ENCODE measurements at regions not wholly inside any gene's neighbourhood (a gene's known extent, or its start where the extent isn't known, plus 50 kb on each side); places are given as distances from the start of the nearest gene placed in this dataset.

- H3K4me1 Mint-ChIP-seq = no peaks in the 10 kb centered on the region
- H3K36me3 Mint-ChIP-seq = no peaks in the 10 kb centered on the region
- no peak for DNase-seq (ENCODE audit: low spot score in 2 of 2)
- no peaks in the 10 kb centered on the region for H3K9me3 Mint-ChIP-seq
- no peak overlapping the region for H3K27ac Mint-ChIP-seq
- no peak for ATAC-seq
- H3K4me3 Mint-ChIP-seq = no peak overlapping the region
These were observed 223.1 kb upstream of the TSHZ3 start for GRCh38 chr19:31572102-31572975.

DNA sequence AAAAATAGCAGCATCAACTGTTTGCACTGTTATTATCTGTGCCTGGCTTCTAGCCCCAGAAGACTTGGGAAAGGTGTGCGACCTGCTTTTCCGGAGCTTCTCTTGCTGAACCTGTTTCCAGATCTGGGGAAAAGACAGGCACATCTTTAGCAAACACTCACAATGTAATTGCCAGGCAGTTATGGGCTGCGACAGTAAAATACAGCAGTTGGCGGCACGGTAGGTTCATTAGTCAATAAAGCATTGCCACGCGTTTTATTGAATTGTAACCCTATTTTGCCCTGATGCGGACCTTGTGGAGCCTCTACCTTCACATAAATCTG lies 223.7 kb upstream of the TSHZ3 start:
- no peak overlapping the region for H3K4me3 Mint-ChIP-seq
- ATAC-seq (no peak), DNase-seq (ENCODE audit: low spot score in 2 of 2) (no peak)
- no peaks in the 10 kb centered on the region for H3K36me3 Mint-ChIP-seq
- no peak overlapping the region for H3K27ac Mint-ChIP-seq
- no peaks in the 10 kb centered on the region for H3K4me1 Mint-ChIP-seq
- H3K9me3 Mint-ChIP-seq = no peaks in the 10 kb centered on the region

DNA sequence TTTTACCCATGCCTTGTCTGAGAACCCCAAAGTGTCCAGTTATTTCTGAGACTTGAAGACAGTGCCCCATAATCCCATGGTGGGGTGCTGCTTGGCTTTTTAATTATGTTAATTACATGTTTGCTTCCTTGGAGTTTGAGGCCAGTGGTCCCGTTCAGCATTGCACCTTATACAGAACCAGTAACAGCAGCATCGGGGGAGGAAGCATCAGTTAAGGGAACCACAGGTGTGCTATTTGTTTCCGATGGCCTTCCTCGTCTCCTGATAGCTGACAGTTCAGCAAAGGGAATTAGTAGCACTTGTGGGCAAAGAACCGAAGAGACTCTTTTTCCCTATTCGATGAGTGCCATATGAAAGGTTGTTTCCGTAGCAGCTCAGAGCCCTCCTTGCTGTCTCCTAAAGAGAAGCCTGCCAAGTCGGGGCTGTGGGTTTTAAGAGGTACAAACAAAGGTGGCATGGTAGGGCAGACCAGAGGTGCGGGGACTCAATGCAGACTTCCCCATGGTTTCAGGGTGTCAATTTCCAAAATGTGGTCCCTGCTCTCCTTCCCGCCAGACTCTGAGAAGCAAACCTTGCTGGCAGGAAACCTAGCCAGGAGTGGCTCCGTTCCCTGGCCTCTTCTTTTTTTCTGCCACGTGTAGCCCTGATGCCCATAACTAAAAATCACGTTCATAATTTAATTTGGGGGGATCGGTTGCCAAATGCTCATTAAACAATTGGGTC lies 225.2 kb upstream of the TSHZ3 start:
- no peaks in the 10 kb centered on the region for H3K36me3 Mint-ChIP-seq
- DNase-seq (ENCODE audit: low spot score in 2 of 2) (no peak), ATAC-seq (no peak)
- no peaks in the 10 kb centered on the region for H3K9me3 Mint-ChIP-seq
- no peak overlapping the region for H3K27ac Mint-ChIP-seq
- H3K4me1 Mint-ChIP-seq = no peaks in the 10 kb centered on the region
- no peak overlapping the region for H3K4me3 Mint-ChIP-seq

DNA sequence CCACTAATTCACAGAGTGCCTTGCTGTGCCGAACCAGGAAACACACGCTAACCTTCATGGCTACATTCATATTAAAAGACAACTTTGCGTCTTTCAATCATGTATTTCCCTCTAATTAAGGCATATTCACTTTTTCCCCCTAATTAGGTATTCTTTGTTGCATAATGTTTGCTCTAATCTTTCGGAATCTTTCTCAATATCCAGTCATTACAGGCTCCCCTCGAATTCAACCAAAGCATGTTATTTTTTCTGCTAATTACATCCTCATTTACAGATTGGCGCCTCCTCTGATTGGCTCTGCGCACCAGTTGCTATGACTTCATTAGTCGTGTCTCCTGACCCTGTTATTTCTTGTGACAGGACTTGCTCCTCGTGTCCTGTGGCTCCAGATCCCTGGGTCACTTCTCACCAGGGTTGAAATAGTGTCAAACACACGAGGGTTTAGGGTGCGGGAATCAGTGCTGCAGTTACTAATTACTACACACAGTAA lies 226.7 kb upstream of the TSHZ3 start:
- no peaks in the 10 kb centered on the region for H3K36me3 Mint-ChIP-seq
- DNase-seq (ENCODE audit: low spot score in 2 of 2) = no peak
- no peaks in the 10 kb centered on the region for H3K4me1 Mint-ChIP-seq
- no peak overlapping the region for H3K27ac Mint-ChIP-seq
- no peaks in the 10 kb centered on the region for H3K9me3 Mint-ChIP-seq
- H3K4me3 Mint-ChIP-seq = no peak overlapping the region
- ATAC-seq = no peak

DNA sequence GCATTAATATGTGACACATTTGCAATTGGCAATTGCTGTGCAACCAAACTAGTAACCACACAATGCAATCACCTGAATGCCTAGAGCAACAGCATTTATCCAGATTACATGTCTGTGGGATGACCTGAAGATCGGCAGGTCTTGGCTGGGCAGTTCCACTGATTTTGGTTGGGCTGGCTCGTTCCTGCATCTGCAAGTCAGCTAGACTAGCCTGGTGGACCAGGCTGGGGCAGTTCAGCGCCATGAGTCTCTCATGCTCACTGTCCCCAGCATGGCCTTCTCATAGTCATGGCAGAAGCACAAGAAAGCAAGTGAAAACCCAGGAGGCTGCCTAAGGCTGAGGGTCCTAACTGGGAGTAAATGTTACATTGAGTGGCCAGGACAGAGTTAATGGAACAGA lies 229.1 kb upstream of the TSHZ3 start:
- Mint-ChIP-seq H3K9me3 (no peaks in the 10 kb centered on the region), H3K27ac (no peak overlapping the region), H3K36me3 (no peaks in the 10 kb centered on the region), H3K4me3 (no peak overlapping the region), H3K4me1 (no peaks in the 10 kb centered on the region)
- no peak for ATAC-seq
- no peak for DNase-seq (ENCODE audit: low spot score in 2 of 2)

DNA sequence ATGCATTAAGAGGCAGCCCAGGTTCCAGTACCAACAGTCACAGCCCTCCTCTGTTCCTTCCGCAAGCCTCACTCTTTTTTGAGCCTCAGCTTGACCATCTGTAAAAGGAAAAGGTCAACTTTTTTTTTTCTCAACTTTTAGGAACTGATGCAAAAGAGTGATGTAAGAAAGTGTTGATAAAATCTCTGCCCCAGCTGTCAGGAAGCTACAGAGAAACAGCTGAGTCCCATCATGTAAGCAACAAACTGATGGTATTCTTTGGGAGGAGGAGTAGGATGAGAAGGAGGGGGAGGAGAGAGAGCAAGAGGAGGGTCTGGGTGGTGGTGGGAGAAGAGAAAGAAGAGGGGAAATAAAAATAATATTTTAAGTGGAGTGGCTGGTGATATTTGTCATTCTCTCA lies 233.9 kb upstream of the TSHZ3 start:
- Mint-ChIP-seq H3K36me3 (no peaks in the 10 kb centered on the region), H3K4me1 (no peaks in the 10 kb centered on the region), H3K4me3 (no peak overlapping the region), H3K9me3 (no peaks in the 10 kb centered on the region), H3K27ac (no peak overlapping the region)
- ATAC-seq (no peak), DNase-seq (ENCODE audit: low spot score in 2 of 2) (no peak)

GRCh38 chr19:31586282-31586681 lies 237.0 kb upstream of the TSHZ3 start:
- DNase-seq (ENCODE audit: low spot score in 2 of 2) (no peak), ATAC-seq (no peak)
- H3K36me3 Mint-ChIP-seq = no peaks in the 10 kb centered on the region
- no peak overlapping the region for H3K27ac Mint-ChIP-seq
- no peaks in the 10 kb centered on the region for H3K9me3 Mint-ChIP-seq
- no peak overlapping the region for H3K4me3 Mint-ChIP-seq
- no peaks in the 10 kb centered on the region for H3K4me1 Mint-ChIP-seq

GRCh38 chr19:31589109-31589508 lies 239.9 kb upstream of the TSHZ3 start:
- H3K9me3 Mint-ChIP-seq = no peaks in the 10 kb centered on the region
- no peaks in the 10 kb centered on the region for H3K4me1 Mint-ChIP-seq
- ATAC-seq = no peak
- no peak overlapping the region for H3K4me3 Mint-ChIP-seq
- H3K27ac Mint-ChIP-seq = no peak overlapping the region
- H3K36me3 Mint-ChIP-seq = no peaks in the 10 kb centered on the region
- no peak for DNase-seq (ENCODE audit: low spot score in 2 of 2)

- H3K27ac Mint-ChIP-seq = no peak overlapping the region
- ATAC-seq (no peak), DNase-seq (ENCODE audit: low spot score in 2 of 2) (no peak)
- H3K9me3 Mint-ChIP-seq = no peaks in the 10 kb centered on the region
- no peaks in the 10 kb centered on the region for H3K36me3 Mint-ChIP-seq
- H3K4me1 Mint-ChIP-seq = no peaks in the 10 kb centered on the region
- no peak overlapping the region for H3K4me3 Mint-ChIP-seq
These were observed 242.0 kb upstream of the TSHZ3 start for GRCh38 chr19:31591258-31591657.

- no peaks in the 10 kb centered on the region for H3K36me3 Mint-ChIP-seq
- no peaks in the 10 kb centered on the region for H3K9me3 Mint-ChIP-seq
- H3K4me3 Mint-ChIP-seq = no peak overlapping the region
- no peak for ATAC-seq
- no peak overlapping the region for H3K27ac Mint-ChIP-seq
- no peaks in the 10 kb centered on the region for H3K4me1 Mint-ChIP-seq
- DNase-seq (ENCODE audit: low spot score in 2 of 2) = no peak
These were observed 243.2 kb upstream of the TSHZ3 start for GRCh38 chr19:31592456-31592855.

- no peak for ATAC-seq
- no peak for DNase-seq (ENCODE audit: low spot score in 2 of 2)
- Mint-ChIP-seq H3K4me3 (no peak overlapping the region), H3K4me1 (no peaks in the 10 kb centered on the region), H3K9me3 (no peaks in the 10 kb centered on the region), H3K36me3 (no peaks in the 10 kb centered on the region), H3K27ac (no peak overlapping the region)
These were observed 245.5 kb upstream of the TSHZ3 start for GRCh38 chr19:31594701-31595100.

DNA sequence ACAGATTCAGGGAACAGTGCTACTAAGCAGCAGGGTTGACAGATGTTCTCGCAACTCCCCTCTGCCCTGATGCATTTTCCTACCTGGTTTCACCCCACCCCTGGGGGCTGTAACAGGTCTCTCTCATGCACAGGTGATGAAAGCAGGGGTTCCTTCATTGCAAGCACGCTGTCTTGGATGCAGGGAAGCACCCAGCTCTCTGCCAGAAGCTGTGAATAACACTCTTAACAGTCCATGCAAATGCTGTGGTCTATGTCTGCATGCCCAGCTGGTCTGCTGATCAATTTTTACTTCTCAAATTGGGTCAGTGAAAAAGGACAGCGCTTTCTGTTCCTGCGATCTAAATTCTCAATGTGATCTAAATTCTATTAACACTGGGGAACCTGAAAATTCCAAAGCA lies 246.3 kb upstream of the TSHZ3 start:
- DNase-seq (ENCODE audit: low spot score in 2 of 2) (no peak), ATAC-seq (no peak)
- Mint-ChIP-seq H3K9me3 (no peaks in the 10 kb centered on the region), H3K4me3 (no peak overlapping the region), H3K27ac (no peak overlapping the region), H3K4me1 (no peaks in the 10 kb centered on the region), H3K36me3 (no peaks in the 10 kb centered on the region)

DNA sequence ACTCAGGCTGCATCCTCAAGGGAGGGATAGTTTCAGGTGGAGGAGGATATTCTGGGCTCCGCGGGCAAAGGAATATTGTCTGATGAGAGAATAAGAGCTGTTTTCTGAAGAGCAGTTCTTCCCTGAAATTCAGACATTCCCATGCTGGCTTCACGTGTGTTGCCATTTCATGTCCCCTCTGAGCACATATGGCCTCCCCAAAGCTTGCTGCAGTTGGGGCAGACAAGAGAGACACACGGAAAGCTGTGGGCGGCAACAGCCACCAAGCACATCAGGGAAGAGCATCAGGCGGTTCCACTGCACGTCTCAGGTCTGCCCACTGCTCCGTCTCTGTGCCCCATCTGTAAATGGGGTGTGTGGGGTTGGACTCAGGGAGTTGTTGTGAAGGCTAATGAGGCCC lies 247.5 kb upstream of the TSHZ3 start:
- Mint-ChIP-seq H3K4me1 (no peaks in the 10 kb centered on the region), H3K36me3 (no peaks in the 10 kb centered on the region), H3K9me3 (no peaks in the 10 kb centered on the region), H3K27ac (no peak overlapping the region), H3K4me3 (no peak overlapping the region)
- DNase-seq (ENCODE audit: low spot score in 2 of 2) = no peak
- ATAC-seq = no peak

GRCh38 chr19:31597616-31598015 lies 248.4 kb upstream of the TSHZ3 start:
- Mint-ChIP-seq H3K4me1 (no peaks in the 10 kb centered on the region), H3K27ac (no peak overlapping the region), H3K36me3 (no peaks in the 10 kb centered on the region), H3K4me3 (no peak overlapping the region), H3K9me3 (no peaks in the 10 kb centered on the region)
- DNase-seq (ENCODE audit: low spot score in 2 of 2) (no peak), ATAC-seq (no peak)

DNA sequence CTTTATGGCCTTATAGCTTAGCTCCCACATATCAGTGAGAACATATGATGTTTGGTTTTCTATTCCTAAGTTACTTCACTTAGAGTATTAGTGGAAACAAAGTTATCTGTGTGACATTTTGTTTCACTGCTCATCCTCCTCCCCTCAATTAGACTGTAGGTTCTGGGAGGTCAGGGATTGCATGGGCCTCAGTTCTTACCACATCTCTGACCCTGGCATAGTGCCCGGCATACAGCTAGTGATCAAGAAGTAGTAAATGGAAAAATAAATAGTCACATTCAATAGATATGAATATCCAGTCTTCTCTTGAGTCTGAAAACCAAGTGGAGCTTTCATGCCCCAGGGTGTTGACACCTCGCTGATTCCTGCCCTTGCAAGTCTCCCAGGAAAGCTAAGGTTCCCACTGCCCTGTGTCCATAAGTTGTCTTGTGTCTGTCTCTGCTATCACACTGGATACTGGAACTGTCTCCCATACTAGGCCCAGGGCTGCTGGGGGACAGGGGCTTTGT lies 249.5 kb upstream of the TSHZ3 start:
- ATAC-seq (no peak), DNase-seq (ENCODE audit: low spot score in 2 of 2) (no peak)
- H3K4me1 Mint-ChIP-seq = no peaks in the 10 kb centered on the region
- H3K27ac Mint-ChIP-seq = no peak overlapping the region
- H3K9me3 Mint-ChIP-seq = no peaks in the 10 kb centered on the region
- H3K4me3 Mint-ChIP-seq = no peak overlapping the region
- H3K36me3 Mint-ChIP-seq = no peaks in the 10 kb centered on the region

DNA sequence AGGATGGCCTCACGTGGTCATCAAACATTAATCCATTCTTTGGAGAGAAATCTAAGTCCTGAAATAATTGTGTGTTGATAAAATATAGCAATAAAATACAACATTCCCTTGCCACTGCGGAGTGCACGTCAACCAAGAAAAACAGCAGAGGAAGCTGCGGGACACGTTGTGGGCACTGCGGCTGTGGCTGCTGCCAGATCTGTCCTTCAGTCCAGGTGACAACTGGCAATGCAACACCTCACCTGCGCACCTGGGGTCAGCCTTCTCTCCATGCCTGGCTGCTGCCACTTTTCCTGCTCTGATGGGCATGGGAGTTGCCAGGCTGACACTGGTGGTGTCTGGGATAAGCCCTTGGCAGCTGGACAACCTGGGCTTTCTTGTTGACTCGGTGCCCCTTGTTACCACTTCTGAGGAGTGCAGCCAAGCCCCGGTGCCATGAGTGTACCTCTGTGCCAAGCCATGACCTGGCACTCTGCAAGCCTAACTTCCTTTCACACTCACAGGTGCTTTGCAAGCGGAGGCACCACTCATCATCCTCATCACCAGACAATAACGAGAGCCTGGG lies 251.6 kb upstream of the TSHZ3 start:
- ATAC-seq (no peak), DNase-seq (ENCODE audit: low spot score in 2 of 2) (no peak)
- Mint-ChIP-seq H3K4me3 (no peak overlapping the region), H3K9me3 (no peaks in the 10 kb centered on the region), H3K36me3 (no peaks in the 10 kb centered on the region), H3K4me1 (no peaks in the 10 kb centered on the region), H3K27ac (no peak overlapping the region)
